Stimulated activated CD8-positive, alpha-beta memory T cell treated with anti-CD3 and anti-CD28 coated beads, Interleukin-4, amount 100 ng/mL, for 48 hours (primary cell): ENCODE measurements at regions not wholly inside any gene's neighbourhood (a gene's known extent, or its start where the extent isn't known, plus 50 kb on each side); places are given as distances from the start of the nearest gene placed in this dataset.
"Not testable (repeated sequence)": the region's sequence is repeated elsewhere in the genome, so short reads cannot be mapped to it uniquely, and the experiment has no call there.

Source experiments
- DNase-seq: peaks from one replicate; pipeline ENCODE4 v3.0.0-alpha.2; 2020

GRCh38 chr5:53277491-53277890 lies 167.9 kb upstream of the MOCS2 start:
- no peak for DNase-seq

DNA sequence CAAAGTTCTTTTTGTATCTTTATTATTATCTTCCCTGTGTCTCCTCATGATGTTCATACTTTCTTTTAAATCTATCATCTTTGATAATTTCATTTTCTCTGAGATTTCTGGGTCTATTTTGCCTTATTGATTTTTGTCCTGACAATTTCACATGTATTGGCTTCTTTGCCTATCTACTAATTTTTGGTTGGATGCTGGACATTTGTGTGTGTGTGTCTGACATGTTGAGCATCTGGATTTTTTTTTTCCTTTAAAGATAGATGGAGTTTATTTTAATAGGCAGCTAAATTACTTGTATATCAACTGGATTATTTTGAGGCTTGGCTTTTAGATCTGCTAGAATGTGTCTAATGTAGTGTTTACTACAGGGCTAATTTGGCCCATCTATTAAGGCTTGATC lies 178.0 kb upstream of the MOCS2 start:
- DNase-seq = no peak

DNA sequence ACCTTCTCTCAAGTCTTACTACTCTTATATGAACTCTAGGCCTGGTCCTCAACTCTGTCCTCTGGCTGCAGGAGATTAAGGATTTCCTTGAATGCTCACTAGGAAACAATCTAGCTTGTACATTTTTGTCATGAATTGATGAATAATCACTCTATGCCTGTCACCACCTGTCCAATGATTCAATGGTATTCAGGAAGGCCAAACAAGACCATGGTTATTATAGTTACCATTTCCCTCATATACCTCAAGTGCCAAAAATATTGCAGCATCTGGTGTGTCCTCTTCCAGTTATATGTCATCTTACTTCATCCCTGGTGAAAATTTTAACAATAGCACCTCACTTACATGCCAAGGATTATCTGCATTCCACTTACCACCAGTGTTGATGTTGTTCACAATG lies 179.0 kb upstream of the MOCS2 start:
- DNase-seq = no peak

DNA sequence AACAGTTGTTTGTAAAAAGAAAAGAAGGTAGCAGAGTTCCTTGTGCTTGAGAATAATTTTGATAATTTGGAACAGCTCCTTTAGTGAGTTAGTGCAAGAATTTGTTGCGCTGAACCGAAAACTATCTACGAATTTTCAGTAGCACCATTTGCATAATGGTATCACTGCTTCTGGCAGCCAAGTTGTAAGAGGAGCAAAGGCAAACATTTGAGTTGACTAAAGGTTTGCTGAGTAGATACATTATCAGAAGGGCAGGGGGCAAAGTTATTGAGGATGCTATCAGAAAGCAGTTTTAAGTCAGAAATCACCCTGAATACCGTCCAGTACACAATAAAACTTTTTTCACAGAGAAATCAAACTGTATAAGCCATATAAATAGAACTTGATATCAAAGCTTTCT lies 181.5 kb upstream of the MOCS2 start:
- DNase-seq = no peak

DNA sequence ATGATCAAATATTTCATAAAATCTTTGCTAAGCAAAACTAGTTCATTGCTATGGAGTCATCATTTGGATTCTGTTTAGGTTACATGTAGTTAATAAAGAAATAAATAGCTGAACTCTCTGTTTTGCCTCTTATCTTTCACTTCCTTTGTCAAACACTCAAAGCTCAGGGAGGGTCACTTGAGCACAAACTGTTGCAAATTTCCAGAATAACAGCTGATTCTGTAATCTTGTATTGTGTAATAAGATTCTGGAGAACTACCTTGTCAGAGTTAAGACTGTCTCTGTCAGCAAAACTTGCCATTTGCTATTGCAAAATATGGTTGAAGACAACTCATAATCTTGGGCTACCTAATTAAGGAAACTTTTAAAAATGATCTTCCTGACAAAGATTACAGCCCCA lies 182.0 kb upstream of the MOCS2 start:
- no peak for DNase-seq

DNA sequence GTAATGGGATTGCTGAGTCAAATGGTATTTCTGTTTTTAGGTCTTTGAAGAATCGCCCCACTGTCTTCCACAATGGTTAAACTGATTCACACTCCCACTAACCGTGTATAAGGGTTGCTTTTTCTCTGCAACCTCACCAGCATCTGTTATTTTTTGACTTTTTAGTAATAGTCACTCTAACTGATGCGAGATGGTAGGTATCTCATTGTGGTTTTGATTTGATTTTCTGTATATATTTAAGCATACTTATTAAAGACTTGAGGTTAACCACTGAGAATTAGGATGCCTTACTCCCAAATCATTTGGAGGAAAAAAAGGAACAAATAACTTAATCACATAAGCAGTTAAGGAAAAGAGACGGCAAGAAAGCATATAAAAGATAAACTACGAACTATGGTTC lies 181.6 kb upstream of the FST start:
- DNase-seq = no peak

DNA sequence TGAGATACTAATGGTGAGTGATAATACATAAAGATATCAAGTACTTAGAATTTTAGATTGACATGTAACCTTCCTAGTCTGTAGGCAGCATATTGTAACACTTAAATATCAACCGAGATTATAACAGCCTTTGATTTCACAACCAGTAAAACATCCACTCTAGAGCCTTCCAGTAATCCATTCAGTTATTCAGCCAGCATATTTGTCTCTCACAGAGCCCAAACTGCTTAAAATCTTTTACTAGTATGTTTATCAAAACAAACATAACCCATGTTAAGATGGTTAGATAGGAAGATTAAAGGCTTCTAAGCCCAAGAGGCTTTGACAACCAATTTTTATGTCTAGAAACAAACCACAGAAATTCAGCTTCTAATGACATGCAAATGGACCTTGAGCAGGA lies 177.9 kb upstream of the FST start:
- no peak for DNase-seq

- no peak for DNase-seq
Measured at GRCh38 chr5:53303105-53303504, 177.3 kb upstream of the FST start.

DNA sequence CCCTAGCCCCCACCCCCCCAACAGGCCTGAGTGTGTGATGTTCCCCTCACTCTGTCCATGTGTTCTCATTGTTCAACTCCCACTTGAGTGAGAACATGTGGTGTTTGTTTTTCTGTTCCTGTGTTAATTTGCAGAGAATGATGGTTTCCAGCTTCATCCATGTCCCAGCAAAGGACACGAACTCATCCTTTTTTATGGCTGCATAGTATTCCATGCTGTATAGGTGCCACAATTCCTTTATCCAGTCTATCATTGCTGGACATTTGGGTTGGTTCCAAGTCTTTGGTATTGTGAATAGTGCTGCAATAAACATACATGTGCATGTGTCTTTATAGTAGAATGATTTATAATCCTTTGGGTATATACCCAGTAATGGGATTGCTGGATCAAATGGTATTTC lies 175.1 kb upstream of the FST start:
- not testable (repeated sequence) for DNase-seq

DNA sequence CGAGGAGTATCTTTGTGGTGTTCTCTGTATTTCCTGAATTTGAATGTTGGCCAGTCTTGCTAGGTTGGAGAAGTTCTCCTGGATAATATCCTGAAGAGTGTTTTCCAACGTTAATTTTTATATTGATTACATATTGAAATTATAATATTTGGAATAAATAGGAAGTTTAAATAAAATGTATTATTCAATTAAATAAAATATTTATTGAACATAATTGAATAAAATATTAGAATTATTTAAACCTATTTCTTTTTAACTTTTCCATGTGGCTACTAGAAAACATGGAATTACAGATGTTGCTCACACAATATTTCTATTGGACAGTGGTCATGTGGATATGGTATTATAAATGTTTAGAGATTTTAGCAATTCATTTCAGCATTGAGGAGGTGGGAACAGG lies 170.8 kb upstream of the FST start:
- DNase-seq = no peak

- no peak for DNase-seq
Measured at GRCh38 chr5:53311681-53312080, 168.7 kb upstream of the FST start.

DNA sequence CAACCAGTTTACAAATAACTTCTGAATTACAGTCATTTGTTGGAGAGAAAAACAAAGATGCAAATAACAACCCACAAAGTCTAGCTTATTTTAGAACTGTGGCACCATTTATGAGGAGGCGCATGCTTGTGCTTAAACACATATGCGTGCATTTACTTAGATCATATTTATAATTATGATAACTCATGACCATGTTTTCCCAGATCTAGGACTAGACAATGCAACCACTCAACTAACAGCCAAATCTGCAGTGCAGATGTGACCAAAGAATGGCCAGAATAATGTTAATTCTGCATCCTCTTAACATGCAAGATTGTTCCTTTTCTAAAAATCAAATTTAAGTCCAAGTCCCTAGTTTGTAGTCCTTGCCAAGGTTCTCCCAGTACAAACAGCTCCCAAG lies 167.3 kb upstream of the FST start:
- no peak for DNase-seq

DNA sequence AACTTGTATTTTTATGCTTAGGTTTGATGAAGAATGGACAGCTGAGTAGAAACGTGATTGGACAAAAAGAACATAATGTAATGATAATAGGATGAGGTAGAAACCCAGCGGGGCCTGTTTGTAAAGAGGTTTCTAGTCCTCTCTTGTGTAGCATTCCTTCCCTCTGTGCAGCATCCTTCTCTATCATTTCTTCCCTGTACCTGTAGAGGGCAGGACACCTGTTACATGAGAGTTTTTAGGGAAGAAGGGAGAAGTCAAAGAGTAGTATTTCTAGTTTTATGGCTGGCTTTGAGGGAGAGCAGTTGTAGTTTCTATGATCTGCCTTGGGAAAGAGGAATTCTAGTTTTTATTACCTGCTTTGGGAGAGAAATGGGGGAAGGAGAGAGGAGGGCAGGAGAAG lies 162.1 kb upstream of the FST start:
- no peak for DNase-seq

DNA sequence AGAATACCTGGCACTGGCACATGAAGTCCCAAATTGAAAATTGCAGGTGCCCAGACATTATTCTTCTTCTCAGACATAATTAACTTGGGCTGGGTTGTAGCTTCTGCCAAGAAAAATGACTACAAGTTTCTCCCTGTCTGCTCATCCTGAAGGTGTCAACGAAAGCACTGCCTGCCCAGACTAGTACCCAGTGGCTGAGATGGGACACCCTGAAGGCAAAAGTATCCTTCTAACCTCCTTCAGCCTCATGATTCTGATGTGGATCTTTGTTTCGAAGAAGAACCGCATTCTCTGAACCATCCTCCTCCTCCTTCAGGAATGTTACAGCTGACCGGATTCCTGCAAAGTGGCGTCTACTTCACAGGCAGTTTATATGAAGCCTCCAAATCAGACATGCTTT lies 161.1 kb upstream of the FST start:
- no peak for DNase-seq

DNA sequence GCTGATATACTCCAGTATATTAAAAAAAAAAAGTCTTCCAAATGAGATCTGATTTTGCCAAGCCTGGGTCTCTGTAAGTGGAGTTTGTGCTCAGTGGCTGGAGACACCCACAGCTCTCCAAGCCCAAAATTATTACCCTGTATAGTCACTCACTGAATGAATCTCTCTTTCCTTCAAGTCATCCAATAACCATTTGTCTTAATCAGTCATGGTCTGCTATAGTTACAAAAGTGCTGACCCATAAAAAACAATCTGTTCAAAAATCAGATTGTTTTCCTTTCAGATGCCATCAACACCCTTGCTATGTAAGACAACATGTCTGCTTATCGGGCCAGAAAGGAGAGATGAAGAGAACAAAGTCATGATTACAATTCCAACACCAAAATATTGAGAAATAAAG lies 159.4 kb upstream of the FST start:
- DNase-seq = no peak

DNA sequence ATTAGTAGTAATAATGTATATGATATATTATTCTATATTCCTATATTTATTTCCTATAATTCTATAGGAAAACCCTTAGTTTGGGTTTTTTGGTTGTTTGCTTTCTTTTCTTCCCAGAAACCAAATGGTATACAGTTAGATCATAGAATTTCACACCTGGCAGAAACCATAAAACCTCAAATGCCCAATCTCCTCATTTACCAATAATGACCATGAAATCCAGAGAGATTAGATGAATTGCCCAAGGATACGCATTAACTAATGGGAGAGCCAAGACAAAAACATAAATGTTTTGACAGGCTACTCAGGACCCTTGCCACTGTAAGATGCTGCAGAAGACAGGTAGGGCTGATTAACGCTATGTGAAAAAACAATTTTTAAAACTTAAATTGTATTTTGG lies 158.7 kb upstream of the FST start:
- DNase-seq = no peak

DNA sequence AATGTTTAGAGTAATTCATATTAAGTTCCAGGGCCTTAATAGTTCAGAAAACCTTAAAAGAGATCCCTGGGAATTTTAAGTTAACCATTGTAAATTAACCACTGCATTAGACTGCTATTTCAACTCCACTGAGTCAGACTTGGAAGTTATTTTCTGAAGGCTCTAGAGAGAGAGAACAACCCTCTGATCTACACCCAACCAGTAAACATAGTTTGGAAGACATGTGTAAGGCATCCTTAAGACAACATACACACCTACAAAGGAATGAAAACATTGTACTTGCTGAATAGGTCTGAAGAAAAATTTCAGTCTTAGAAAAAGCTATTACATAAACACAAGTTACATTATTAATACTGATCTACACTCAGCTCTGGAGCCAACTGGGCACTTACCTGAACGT lies 158.2 kb upstream of the FST start:
- no peak for DNase-seq

GRCh38 chr5:53323511-53323910 lies 156.9 kb upstream of the FST start:
- DNase-seq = no peak

DNA sequence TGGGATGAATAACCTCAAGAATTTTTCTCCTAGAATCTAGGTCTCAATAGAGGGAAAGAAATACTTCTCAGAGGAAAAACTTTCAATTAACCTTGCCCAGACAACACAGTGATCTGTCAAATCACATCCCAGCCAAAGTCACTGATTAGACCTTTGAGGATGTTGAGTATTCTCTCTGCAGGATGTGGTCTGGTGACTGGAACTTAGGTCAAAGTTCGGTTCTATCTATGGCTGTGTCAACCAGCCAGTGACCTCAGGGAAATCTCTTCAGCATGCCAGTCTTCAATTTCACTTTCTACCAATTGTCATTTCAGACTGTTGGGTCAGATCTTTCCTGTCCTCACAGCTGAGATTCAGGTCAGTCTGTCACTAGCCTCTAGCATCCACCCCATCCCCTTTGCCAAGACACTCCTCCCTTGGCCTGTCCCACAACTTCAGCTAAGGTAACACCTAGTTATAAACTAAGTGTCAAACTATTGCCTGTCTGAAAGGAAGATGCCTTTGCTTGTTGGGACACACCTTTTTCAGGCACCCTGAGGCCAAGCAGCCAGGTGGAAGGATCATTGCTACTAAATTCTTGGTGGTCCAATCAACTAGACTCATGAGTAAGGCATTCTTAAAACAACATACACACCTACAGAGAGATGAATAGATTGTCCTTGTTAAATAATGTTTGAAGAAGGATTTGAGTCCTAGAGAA lies 156.3 kb upstream of the FST start:
- no peak for DNase-seq

- DNase-seq = no peak
Measured at GRCh38 chr5:53326424-53327153, 153.8 kb upstream of the FST start.

DNA sequence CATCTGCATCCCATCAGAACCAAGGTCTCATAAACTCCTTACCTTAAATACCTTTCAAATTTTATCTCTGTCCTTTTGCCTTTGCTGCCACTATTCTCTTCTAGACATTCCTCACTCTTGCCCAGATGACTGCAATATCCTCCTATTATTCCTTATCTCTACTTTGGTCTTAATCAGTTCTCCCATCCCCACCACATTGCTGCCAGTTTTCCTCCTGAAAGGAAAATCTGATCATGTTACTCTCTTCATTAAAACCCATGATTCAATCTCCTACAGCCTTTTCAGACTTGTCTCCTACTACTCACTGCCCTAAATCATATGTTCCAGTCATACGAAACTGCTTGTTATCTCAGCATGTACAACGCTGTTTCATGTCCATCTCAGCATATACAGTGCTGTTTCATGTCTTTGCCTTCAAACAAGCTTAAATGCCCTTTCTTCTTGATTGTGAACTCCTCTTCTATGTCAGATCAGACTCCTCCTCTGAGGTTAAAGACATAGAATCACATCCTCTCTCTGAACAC lies 152.6 kb upstream of the FST start:
- no peak for DNase-seq

GRCh38 chr5:53330491-53330890 lies 149.9 kb upstream of the FST start:
- DNase-seq = no peak

DNA sequence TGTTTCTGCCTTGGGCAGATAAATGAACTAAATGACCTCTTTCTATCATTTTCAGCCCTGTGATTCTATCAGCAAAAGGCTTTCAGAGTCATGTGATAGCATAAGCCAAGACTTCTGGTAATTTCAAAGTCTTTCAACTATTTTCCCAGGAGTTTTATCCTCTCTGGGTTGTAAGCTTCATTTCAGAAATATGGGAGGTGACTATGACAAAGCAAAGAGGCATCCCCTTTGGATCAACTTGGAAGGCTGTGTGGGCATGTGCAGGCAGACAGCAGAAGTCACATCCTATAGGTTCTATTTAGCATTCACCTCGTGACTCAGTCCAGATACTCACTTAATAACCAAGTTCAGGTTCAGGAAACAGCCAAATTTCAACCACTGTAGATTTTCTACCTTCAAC lies 149.0 kb upstream of the FST start:
- no peak for DNase-seq

- no peak for DNase-seq
Measured at GRCh38 chr5:53333160-53333559, 147.3 kb upstream of the FST start.

- DNase-seq = no peak
Measured at GRCh38 chr5:53334431-53334941, 145.9 kb upstream of the FST start.
